ENCODE measurements at regions not wholly inside any gene's neighbourhood (a gene's known extent, or its start where the extent isn't known, plus 50 kb on each side); places are given as distances from the start of the nearest gene placed in this dataset.

DNA sequence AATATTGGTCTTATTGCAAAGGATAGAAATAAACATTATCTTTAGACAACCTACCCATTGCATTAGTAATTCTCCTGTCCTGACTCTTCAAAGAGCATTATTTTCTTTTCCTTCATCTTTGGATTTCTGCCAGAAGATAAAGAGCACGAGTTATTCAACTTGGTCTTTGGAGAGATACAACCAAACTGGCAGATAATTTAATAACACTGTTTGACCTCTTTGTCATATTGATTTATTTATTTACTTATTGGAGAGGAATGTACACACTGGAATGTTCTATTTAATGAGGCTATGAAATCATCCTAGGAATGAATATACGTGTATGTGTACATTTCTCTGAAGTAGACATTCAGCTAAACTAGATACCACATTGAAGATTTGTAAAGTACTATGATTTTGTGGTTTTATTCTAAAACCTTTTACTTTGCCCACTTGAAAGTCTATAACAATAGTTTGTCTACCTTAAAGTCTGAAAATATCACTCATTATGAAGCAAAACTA lies 462.1 kb downstream of the C3orf38 start:
- Histone ChIP-seq H3K27me3 (ENCODE audit: low read depth) (no peaks in the 10 kb centered on the region), H3K9me3 (no peaks in the 10 kb centered on the region), H3K36me3 (no peaks in the 10 kb centered on the region), H3K4me3 (no peak overlapping the region), H3K4me1 (no peaks in the 10 kb centered on the region), H3K27ac (no peak overlapping the region)
- TF ChIP-seq, protein P1, sequence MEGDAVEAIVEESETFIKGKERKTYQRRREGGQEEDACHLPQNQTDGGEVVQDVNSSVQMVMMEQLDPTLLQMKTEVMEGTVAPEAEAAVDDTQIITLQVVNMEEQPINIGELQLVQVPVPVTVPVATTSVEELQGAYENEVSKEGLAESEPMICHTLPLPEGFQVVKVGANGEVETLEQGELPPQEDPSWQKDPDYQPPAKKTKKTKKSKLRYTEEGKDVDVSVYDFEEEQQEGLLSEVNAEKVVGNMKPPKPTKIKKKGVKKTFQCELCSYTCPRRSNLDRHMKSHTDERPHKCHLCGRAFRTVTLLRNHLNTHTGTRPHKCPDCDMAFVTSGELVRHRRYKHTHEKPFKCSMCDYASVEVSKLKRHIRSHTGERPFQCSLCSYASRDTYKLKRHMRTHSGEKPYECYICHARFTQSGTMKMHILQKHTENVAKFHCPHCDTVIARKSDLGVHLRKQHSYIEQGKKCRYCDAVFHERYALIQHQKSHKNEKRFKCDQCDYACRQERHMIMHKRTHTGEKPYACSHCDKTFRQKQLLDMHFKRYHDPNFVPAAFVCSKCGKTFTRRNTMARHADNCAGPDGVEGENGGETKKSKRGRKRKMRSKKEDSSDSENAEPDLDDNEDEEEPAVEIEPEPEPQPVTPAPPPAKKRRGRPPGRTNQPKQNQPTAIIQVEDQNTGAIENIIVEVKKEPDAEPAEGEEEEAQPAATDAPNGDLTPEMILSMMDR (IDR thresholded peaks at IDR 0.05) = no peak
- intact Hi-C loops (cut with DNase I) = no loop called here
- no peak for ATAC-seq
- no peak for DNase-seq

DNA sequence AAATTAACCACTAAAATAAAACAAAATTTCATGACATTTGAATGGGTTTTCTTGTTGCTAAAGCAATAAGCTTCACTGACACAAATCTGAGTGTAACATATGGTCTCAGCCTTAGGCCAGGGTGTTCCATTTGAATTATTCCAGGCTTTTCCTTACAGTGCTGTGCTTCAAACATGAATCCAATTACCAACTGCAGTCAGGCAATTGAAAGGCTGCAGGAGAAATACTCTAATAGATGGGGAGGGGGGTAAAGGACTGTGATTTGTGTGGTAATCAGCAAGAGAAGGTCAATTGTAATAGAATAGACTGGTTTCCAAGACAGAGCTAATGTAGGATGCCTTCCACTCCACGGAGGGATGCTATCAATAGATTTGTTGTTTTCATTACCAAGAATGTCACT lies 466.7 kb downstream of the C3orf38 start:
- H3K27ac ChIP-seq = no peak overlapping the region
- DNase-seq = no peak
- intact Hi-C loops (cut with DNase I) = no loop called here
- H3K9me3 ChIP-seq = no peaks in the 10 kb centered on the region
- H3K4me1 ChIP-seq = no peaks in the 10 kb centered on the region
- no peak overlapping the region for H3K4me3 ChIP-seq
- ATAC-seq = no peak
- H3K36me3 ChIP-seq = no peaks in the 10 kb centered on the region
- no peaks in the 10 kb centered on the region for H3K27me3 ChIP-seq (ENCODE audit: low read depth)
- TF ChIP-seq, protein P1 (IDR thresholded peaks at IDR 0.05) = no peak

- Histone ChIP-seq H3K27me3 (ENCODE audit: low read depth) (no peaks in the 10 kb centered on the region), H3K9me3 (no peaks in the 10 kb centered on the region), H3K4me3 (no peak overlapping the region), H3K4me1 (no peaks in the 10 kb centered on the region), H3K27ac (no peak overlapping the region), H3K36me3 (no peaks in the 10 kb centered on the region)
- ATAC-seq (no peak), DNase-seq (no peak)
- intact Hi-C loops (cut with DNase I) = no loop called here
- TF ChIP-seq, protein P1 (IDR thresholded peaks at IDR 0.05) = no peak
These were observed 467.5 kb downstream of the C3orf38 start for GRCh38 chr3:88617283-88617682.

DNA sequence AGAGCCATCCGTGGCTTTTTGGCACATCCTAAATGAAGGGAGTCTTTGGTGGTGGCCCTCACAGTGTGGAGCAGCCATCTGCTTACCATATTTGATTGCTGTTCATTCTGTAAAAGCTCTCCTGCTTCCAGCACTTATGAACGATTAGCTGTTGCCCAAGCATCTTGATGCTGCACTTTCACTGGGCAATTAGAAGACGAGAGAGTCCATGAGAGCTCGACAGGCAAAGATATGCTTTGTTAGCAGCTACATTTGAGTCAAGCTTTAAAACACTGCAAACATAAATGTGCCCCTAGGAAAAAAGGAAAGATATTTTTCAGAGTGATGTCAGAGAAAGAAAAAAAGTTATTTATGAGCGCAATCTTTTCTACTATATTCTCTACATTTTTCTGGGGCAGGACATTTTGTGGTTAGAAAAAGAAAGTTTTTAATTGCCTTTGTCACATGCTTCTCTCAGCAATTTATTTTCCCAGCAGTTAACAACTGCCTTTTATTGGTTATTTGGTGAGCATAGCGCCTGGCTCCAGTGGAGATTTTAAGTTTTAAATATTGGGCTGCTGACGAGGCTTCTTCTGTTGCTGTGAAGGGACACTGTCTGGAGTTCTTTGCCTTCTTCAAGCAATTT lies 468.4 kb downstream of the C3orf38 start:
- Histone ChIP-seq H3K9me3 (no peaks in the 10 kb centered on the region), H3K27me3 (ENCODE audit: low read depth) (no peaks in the 10 kb centered on the region), H3K4me3 (no peak overlapping the region), H3K4me1 (no peaks in the 10 kb centered on the region), H3K36me3 (no peaks in the 10 kb centered on the region), H3K27ac (no peak overlapping the region)
- no peak for DNase-seq
- ATAC-seq = no peak
- TF ChIP-seq, protein P1 (IDR thresholded peaks at IDR 0.05) = no peak
- intact Hi-C loops (cut with DNase I) = no loop called here

DNA sequence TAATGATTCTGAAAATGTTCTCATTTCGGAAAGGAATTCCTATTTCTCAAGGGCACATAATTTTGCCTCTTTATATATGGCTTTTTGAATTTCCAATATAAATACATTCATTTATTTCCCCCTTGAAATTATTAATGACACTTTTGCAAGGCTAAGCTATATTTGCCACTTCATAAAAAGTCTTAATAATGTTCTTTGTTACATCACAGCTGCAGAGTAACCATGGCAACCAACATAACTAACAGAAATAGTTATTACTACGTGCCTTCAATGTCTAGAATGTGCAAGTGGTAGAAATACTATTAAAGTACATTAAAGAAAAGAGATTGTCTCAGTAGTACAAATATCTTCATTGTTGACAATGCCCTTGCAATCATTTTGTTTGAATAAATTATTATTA lies 471.8 kb downstream of the C3orf38 start:
- Histone ChIP-seq H3K4me1 (no peaks in the 10 kb centered on the region), H3K4me3 (no peak overlapping the region), H3K27me3 (ENCODE audit: low read depth) (no peaks in the 10 kb centered on the region), H3K9me3 (no peaks in the 10 kb centered on the region), H3K36me3 (no peaks in the 10 kb centered on the region), H3K27ac (no peak overlapping the region)
- TF ChIP-seq, protein P1 (IDR thresholded peaks at IDR 0.05) = no peak
- DNase-seq (no peak), ATAC-seq (no peak)
- intact Hi-C loops (cut with DNase I) = no loop called here

All from lower lobe of right lung (tissue), 2 donors.